OCI-LY3 (cell line): ENCODE measurements at regions not wholly inside any gene's neighbourhood (a gene's known extent, or its start where the extent isn't known, plus 50 kb on each side); places are given as distances from the start of the nearest gene placed in this dataset.

Experiments used
- CTCF ChIP-seq: fragments of 200-600, 300-600 bp; sonication (generic); IDR thresholded peaks from 2 replicates; pipeline ENCODE4 v1.5.1; 2014; ENCODE audit warnings: antibody characterized with exemption, low read length, low read depth
- EZH2phosphoT487 ChIP-seq: fragments of 200-600 bp; shearing (Covaris generic); IDR thresholded peaks from 2 replicates; pipeline ENCODE4 v1.6.1; 2018; ENCODE audit warnings: antibody characterized with exemption, mixed run types, low read depth

- TF ChIP-seq CTCF (no peak), EZH2phosphoT487 (no peak)
Observed at GRCh38 chr2:220491670-220492069, 864.2 kb downstream of the SLC4A3 start.
